Suprapubic skin (tissue), 4 donors: ENCODE measurements at regions not wholly inside any gene's neighbourhood (a gene's known extent, or its start where the extent isn't known, plus 50 kb on each side); places are given as distances from the start of the nearest gene placed in this dataset.

Experiments
- CTCF ChIP-seq, 2 donors: fragments of 200-600 bp in 1 of 2; fragments of 450-650 bp in 1 of 2; sonication (generic) in 1 of 2; IDR thresholded peaks; one replicate each; pipeline ENCODE4 v1.5.1; 2016 to 2019; ENCODE audit warnings: antibody characterized with exemption in 2 of 2, mild to moderate bottlenecking in 1 of 2, moderate library complexity in 1 of 2
- EP300 ChIP-seq: sonication (generic); formaldehyde crosslinking; IDR thresholded peaks from one replicate; pipeline ENCODE4 v1.6.1; 2017; ENCODE audit warnings: antibody characterized with exemption
- POLR2A ChIP-seq, 2 donors: fragments of 450-650 bp; IDR thresholded peaks; one replicate each; pipeline ENCODE4 v1.6.1; 2017; ENCODE audit warnings: antibody characterized with exemption in 2 of 2, mild to moderate bottlenecking in 2 of 2, moderate library complexity in 2 of 2
- POLR2AphosphoS5 ChIP-seq, 3 donors: sonication (generic); formaldehyde crosslinking; IDR thresholded peaks; one replicate each; pipeline ENCODE4 v1.6.1; 2017; ENCODE audit warnings: antibody characterized with exemption in 3 of 3

GRCh38 chr6:85068221-85068620 is 303.8 kb upstream of the TBX18 start:
- TF ChIP-seq CTCF (IDR thresholded peaks at IDR 0.05) (no peak), POLR2AphosphoS5 (IDR thresholded peaks at IDR 0.05) (peak in 1 of 3 donors; percentile 25), POLR2A (IDR thresholded peaks at IDR 0.05) (no peak), EP300 (no peak)
